Body of pancreas (tissue), 4 donors: ENCODE measurements at regions not wholly inside any gene's neighbourhood (a gene's known extent, or its start where the extent isn't known, plus 50 kb on each side); places are given as distances from the start of the nearest gene placed in this dataset.
A peak's percentile ranks its signal among the peaks of the same experiment; 100 is the strongest.

ENCODE experiments used
- ATAC-seq: fragments of 150-250 bp; one replicate; pipeline ENCODE4 v1.9.1; 2016
- DNase-seq, 4 donors: peaks; one replicate each; pipeline ENCODE4 v3.0.0-alpha.2; 2019
- H3K27ac ChIP-seq, 4 donors: fragments of 200-600 bp; sonication (generic); 1 replicate in 3 of 4; 2 replicates in 1 of 4; pipeline versions ENCODE4 v1.5.1 to v1.6.1; 2016 to 2019; ENCODE audit warnings: mild to moderate bottlenecking in 1 of 4, mixed read lengths in 1 of 4, moderate library complexity in 1 of 4
- H3K27me3 ChIP-seq, 2 donors: fragments of 200-600 bp; sonication (generic); one replicate each; pipeline ENCODE4 v1.6.0; 2016; ENCODE audit warnings: mild to moderate bottlenecking in 1 of 2
- H3K36me3 ChIP-seq, 2 donors: fragments of 200-600 bp; sonication (generic); replicated peaks in 1 of 2; 2 replicates each; pipeline ENCODE4 v1.5.1; 2016; ENCODE audit warnings: low read depth in 2 of 2; ENCODE audit not compliant: insufficient read depth in 1 of 2
- H3K4me1 ChIP-seq: fragments of 200-600 bp; sonication (generic); one replicate; pipeline ENCODE4 v1.6.0; 2016
- H3K4me3 ChIP-seq, 2 donors: fragments of 200-600 bp; sonication (generic); 1 replicate in 1 of 2; 2 replicates in 1 of 2; pipeline ENCODE4 v1.5.1; 2016 to 2019
- H3K9me3 ChIP-seq, 3 donors: fragments of 200-600 bp; sonication (generic); 1 replicate in 2 of 3; 2 replicates in 1 of 3; pipeline ENCODE4 v1.5.1; 2016
- POLR2A ChIP-seq, 3 donors: fragments of 450-650 bp; IDR thresholded peaks; one replicate each; pipeline ENCODE4 v1.6.1; 2016; ENCODE audit warnings: antibody characterized with exemption in 3 of 3, mild to moderate bottlenecking in 2 of 3
- WGBS, 2 donors: methylation state at CpG; one replicate each; pipeline ENCODE4 v1.1.5; 2017; 5-methylcytosine and 5-hydroxymethylcytosine counted together
- intact Hi-C: fragments of 100-400 bp; cut with DNase I; formaldehyde crosslinking; loops from one replicate; pipeline ENCODE4 v1.15.1; 2023
- TF ChIP-seq, protein P1 (sequence below), 7 experiments: fragments of 450-650 bp in 4 of 7; fragments of 200-600 bp in 3 of 7; sonication (generic) in 3 of 7; IDR thresholded peaks; one replicate each; pipeline ENCODE4 v1.5.1; 2016 to 2019; ENCODE audit warnings: antibody characterized with exemption in 7 of 7

DNA sequence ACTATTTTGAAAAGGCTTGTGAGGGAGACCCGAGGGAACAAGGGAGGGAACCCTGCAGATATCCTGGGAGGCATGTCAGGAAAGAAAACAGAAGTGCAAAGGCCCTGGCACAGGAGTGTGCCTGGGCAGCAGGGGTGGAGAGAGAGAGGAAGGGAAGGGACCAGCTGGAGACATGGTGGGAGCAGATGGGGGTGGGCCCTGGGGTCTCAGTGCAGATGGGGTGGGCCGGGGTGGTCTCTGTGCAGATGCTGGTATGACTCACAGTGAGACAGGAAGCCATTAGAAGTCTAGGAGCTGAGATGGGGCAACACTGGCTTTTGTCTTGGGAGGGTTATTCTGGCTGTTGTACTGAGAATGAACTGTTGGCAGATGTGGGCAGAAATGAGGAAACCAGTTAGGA is 363.6 kb upstream of the C1orf174 start:
- Histone ChIP-seq H3K27me3 (no peaks in the 10 kb centered on the region), H3K4me1 (peaks cover 12% of the 10 kb centered on the region), H3K4me3 (no peak overlapping the region), H3K27ac (no peak overlapping the region), H3K36me3 (no peaks in the 10 kb centered on the region), H3K9me3 (peaks cover 0 to 6% (median 0%) of the 10 kb centered on the region in 3 donors)
- WGBS, 2 donors, result 42 to 57% methylated on average over 2 of the region's 2 CpGs
- ATAC-seq (no peak), DNase-seq (no peak)
- TF ChIP-seq, protein P1, sequence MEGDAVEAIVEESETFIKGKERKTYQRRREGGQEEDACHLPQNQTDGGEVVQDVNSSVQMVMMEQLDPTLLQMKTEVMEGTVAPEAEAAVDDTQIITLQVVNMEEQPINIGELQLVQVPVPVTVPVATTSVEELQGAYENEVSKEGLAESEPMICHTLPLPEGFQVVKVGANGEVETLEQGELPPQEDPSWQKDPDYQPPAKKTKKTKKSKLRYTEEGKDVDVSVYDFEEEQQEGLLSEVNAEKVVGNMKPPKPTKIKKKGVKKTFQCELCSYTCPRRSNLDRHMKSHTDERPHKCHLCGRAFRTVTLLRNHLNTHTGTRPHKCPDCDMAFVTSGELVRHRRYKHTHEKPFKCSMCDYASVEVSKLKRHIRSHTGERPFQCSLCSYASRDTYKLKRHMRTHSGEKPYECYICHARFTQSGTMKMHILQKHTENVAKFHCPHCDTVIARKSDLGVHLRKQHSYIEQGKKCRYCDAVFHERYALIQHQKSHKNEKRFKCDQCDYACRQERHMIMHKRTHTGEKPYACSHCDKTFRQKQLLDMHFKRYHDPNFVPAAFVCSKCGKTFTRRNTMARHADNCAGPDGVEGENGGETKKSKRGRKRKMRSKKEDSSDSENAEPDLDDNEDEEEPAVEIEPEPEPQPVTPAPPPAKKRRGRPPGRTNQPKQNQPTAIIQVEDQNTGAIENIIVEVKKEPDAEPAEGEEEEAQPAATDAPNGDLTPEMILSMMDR (IDR thresholded peaks at IDR 0.05), result no peak
- no peak for TF ChIP-seq POLR2A (IDR thresholded peaks at IDR 0.05)
- intact Hi-C loops, result no loop called here

DNA sequence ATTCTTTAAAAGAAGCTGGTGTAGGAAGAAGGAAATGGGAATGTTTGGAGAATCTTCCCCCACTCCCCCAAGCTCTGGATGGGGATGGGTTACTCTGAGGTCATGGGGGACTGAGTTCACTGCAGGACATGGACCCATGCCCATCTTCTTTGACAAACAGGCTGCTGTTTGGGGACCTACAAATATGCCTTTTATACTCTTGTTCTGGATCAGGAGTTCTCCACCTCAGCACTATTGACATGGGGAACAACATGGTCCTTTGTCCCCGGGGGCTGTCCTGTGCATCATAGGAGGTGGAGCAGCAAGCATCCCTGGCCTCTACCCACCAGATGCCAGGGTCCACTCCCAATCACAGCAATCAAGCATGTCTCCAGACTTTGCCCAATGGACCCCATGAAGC is 365.8 kb upstream of the C1orf174 start:
- intact Hi-C loops, result no loop called here
- DNase-seq, result no peak
- H3K9me3 ChIP-seq, result no peaks in the 10 kb centered on the region
- WGBS, 2 donors, result 58% methylated on average over 1 of the region's 1 CpG; no CpG with 5 or more reads in 1 of the 2 donors
- ATAC-seq, result no peak
- no peaks in the 10 kb centered on the region for H3K36me3 ChIP-seq
- no peak overlapping the region for H3K27ac ChIP-seq
- TF ChIP-seq POLR2A (IDR thresholded peaks at IDR 0.05), result no peak
- TF ChIP-seq, protein P1 (IDR thresholded peaks at IDR 0.05), result no peak
- H3K4me1 ChIP-seq, result peaks cover 12% of the 10 kb centered on the region
- no peaks in the 10 kb centered on the region for H3K27me3 ChIP-seq
- no peak overlapping the region for H3K4me3 ChIP-seq

DNA sequence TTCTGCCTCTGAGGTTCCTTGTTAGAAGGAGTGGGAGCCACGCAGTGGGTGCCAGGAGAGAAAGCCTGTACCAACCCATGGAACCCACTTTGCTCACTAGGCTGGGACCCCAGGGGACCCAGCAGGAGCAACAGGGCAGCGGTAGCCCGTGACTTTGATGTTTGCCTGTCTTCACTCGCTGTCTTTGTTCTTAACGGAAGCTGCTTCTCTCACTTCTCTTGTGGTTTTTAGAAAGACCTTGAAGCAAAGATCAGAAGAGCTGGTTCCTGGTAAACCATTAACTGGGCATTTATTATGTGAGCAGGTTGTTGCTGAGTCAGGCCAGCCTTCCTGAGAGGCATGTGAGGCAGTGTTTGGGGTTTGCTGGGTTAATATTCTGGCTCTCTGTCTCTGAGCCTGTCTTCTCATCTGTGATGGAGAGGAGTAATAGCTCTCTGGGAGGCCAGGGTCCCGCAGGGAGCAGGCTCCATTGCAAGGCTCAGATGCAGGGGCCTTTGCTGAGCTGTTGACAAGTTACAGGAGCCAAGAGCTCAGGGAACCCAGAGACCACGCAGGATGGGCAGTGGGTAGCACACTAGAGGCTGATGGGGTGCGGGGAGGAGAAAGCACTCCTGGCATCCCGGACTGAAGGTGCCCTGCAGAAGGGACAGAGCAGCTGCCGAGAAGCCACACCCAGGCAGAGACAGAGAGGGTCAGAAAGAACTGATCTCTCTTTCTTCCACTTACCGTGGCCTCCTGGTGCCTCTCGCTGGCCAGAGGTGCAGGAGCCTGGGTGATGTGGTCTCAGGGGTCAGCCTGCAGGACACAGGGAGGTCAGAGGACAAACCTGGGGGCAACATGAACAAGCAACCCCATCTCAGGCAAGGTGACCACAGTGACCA is 367.5 kb upstream of the C1orf174 start:
- peak; percentile 45 for ATAC-seq

DNA sequence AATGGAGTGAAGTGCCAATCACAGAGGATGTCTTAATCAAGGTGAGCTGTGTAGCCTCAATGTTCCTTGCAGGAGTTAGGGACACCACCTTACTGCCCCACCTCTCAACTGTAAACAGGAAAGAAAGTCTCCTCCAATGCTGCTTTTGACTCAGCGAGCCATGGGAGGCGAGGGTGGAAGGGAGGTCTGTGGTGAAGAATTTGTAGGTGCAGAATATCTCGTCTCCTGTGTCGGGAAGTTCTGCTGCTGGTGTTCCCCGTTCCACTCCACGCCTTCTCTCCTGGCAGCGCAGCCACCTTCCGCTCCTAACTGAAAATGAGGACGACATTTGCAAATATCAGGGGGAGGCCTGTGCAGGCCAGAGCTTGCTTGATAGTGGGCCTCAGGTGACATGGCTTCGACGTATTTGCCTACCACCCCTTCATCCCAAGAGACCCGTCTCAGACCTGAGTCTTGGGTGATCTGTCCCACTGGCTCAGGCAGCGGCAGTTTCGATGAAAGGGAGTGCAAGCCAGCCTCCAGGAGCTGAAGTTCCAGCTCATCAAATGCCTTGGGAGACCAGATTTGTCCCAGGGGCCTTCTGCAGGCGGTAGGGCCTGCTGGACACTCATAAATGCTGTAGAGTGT is 368.3 kb upstream of the C1orf174 start:
- no peak overlapping the region for H3K27ac ChIP-seq
- intact Hi-C loops, result no loop called here
- WGBS, 2 donors, result 78 to 80% methylated on average over 14 to 15 of the region's 15 CpGs
- H3K27me3 ChIP-seq, result no peaks in the 10 kb centered on the region
- no peak for TF ChIP-seq POLR2A (IDR thresholded peaks at IDR 0.05)
- TF ChIP-seq, protein P1 (IDR thresholded peaks at IDR 0.05), result no peak
- peaks cover 12% of the 10 kb centered on the region for H3K4me1 ChIP-seq
- H3K4me3 ChIP-seq, result no peak overlapping the region
- no peaks in the 10 kb centered on the region for H3K9me3 ChIP-seq
- ATAC-seq (no peak), DNase-seq (no peak)
- no peaks in the 10 kb centered on the region for H3K36me3 ChIP-seq

More for the DNA sequence above, 367.5 kb upstream of the C1orf174 start:
- intact Hi-C loops, result no loop called here
- WGBS, 2 donors, result 14 to 26% methylated on average over 1 to 12 of the region's 12 CpGs
- peak in 1 of 4 donors; percentile 5 for DNase-seq
- H3K27me3 ChIP-seq, result no peaks in the 10 kb centered on the region
- H3K4me3 ChIP-seq, result no peak overlapping the region
- H3K27ac ChIP-seq, result no peak overlapping the region
- no peaks in the 10 kb centered on the region for H3K36me3 ChIP-seq
- peaks cover 12% of the 10 kb centered on the region for H3K4me1 ChIP-seq
- TF ChIP-seq, protein P1 (IDR thresholded peaks at IDR 0.05), result no peak
- no peaks in the 10 kb centered on the region for H3K9me3 ChIP-seq
